ENCODE measurements at regions not wholly inside any gene's neighbourhood (a gene's known extent, or its start where the extent isn't known, plus 50 kb on each side); places are given as distances from the start of the nearest gene placed in this dataset.

DNA sequence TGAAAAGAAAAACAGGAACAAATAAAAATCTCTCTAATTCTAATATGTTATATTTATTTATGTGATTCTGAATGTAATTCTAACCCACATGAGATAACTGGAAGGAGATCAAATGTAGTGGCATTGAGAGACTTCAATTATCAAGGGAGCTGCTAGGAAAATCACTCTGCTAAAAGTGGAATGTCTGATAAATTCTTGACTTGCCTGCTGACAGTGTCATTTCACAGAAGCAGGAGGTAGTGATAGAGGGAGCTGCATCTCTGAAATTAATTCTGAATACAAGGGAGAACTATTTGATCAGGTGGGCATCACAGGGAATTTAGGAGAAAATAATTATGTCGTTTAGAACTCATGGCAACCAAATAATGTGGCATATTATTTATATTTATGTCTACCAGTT, 303.6 kb downstream of the BCAT1 start:
- TF ChIP-seq, protein P1, sequence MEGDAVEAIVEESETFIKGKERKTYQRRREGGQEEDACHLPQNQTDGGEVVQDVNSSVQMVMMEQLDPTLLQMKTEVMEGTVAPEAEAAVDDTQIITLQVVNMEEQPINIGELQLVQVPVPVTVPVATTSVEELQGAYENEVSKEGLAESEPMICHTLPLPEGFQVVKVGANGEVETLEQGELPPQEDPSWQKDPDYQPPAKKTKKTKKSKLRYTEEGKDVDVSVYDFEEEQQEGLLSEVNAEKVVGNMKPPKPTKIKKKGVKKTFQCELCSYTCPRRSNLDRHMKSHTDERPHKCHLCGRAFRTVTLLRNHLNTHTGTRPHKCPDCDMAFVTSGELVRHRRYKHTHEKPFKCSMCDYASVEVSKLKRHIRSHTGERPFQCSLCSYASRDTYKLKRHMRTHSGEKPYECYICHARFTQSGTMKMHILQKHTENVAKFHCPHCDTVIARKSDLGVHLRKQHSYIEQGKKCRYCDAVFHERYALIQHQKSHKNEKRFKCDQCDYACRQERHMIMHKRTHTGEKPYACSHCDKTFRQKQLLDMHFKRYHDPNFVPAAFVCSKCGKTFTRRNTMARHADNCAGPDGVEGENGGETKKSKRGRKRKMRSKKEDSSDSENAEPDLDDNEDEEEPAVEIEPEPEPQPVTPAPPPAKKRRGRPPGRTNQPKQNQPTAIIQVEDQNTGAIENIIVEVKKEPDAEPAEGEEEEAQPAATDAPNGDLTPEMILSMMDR (IDR thresholded peaks at IDR 0.05; ENCODE audit: low read depth, low read length), result no peak
- TF ChIP-seq, protein P2, sequence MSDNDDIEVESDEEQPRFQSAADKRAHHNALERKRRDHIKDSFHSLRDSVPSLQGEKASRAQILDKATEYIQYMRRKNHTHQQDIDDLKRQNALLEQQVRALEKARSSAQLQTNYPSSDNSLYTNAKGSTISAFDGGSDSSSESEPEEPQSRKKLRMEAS (IDR thresholded peaks at IDR 0.05; ENCODE audit: low read depth, low read length), result no peak

Data from NB4 (cell line).